ENCODE measurements at regions not wholly inside any gene's neighbourhood (a gene's known extent, or its start where the extent isn't known, plus 50 kb on each side); places are given as distances from the start of the nearest gene placed in this dataset.

DNA sequence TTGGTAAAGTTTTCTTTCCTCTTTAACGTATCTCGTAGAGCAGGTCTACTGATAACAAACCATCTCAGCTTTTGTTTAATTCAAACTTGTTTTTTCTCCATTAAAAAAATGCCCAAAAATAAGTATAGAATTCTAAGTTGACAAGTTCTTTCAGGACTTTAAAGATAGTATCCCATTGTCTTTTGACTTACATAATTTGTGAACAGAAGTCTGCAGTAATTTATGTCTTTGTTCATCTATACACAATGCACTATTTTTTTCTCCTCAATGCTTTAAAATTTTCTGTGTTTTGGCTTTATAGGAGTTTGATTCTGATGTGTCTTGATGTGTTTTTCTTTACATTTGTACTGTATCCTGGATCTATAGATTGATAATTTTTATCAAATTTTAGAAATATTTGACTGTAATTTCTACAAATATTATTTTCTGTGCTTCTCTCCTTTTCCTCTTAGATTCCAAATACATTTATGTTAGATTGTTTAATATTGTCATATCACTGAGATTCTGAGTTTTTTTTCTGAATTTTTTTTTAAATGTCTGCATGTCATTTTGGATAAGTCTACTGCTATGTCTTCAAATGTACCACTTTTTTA is 143.3 kb downstream of the FTCDNL1 start:
- no peak for DNase-seq

GRCh38 chr2:199705538-199705937 is 145.5 kb downstream of the FTCDNL1 start:
- DNase-seq = no peak

DNA sequence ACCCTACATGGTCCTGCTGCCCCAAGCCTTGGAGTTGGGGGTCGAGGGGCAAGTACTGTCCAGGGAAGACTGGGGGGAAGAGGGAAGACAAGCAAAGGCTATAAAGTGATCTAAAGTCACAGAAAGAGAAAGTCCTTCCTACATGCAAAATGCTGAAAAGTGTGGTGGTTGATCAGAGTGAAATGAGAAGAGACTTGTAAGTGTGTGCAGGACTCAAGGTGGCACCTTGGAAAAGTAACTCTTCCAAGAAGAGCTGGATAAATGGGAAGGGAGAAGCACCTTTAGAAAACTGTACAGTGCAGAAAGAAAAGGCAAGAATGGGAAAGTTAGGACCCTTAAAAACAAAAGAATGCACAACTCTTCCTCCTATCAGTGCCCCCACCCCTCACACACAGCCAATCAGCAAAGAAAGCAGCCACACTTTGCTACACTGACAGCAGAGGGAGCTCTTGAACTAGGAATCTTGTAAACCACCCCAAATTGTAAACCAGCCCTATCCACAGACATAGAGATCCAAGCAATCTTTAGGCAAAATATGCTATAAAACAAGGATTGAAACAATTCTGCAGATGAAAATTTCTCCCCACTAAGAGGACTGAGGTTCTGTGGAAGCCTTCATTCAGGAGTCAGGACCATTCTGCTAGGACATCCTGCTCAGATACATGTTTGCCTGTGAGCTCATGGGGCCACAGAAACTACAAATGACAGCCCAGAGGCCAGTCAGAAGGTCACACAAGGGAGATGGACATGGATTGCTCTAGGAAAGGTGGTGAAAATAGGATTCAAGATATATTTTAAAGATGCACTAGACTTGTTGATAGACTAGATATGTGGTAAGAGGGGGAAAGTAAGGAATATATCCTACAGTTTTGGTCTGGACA is 146.4 kb downstream of the FTCDNL1 start:
- DNase-seq = no peak

DNA sequence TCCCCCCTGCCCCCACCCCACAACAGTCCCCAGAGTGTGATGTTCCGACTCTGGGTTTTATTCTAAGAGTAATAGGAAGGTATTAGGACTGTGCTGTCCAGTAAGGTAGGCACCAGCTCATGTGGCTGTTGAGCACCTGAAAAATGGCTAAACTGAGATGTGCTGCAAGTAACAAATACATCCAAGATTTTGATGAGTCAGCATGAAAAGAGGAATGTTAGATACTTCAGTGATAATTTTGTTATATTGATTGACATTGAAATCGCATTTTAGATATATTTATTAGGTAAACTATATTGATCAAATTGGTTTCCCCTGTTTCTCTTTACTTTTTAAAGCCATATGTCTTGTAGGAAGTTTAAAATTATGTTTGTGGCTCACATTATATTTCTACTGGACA is 147.8 kb downstream of the FTCDNL1 start:
- no peak for DNase-seq

- no peak for DNase-seq
Observed at GRCh38 chr2:199697469-199697868, 153.5 kb downstream of the FTCDNL1 start.

GRCh38 chr2:199696048-199696447 is 154.9 kb downstream of the FTCDNL1 start:
- DNase-seq = no peak

DNA sequence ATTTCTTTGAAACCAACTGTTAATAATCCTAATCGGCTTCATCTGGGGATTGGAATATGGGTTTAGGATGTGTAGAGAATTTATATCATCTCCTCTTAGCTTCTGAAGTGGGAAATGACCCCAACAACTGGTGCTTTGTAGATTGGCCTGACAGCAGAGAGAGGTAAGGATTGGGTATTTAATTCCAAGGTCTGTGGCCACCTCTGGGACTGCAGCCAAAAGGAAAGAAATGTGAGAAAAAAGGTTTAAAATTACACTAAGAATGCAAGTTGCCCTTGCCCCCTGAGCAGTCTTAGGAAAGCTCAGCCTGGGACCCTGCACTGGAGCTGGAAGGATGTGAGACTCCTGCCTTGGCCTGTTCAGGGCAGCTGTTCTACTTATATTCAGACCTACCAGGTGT is 157.1 kb downstream of the FTCDNL1 start:
- no peak for DNase-seq

- DNase-seq = peak; percentile 33 to 46
Observed at GRCh38 chr2:199692489-199692888, 158.5 kb downstream of the FTCDNL1 start.

- DNase-seq = no peak
Observed at GRCh38 chr2:199690225-199690624, 160.8 kb downstream of the FTCDNL1 start.

DNA sequence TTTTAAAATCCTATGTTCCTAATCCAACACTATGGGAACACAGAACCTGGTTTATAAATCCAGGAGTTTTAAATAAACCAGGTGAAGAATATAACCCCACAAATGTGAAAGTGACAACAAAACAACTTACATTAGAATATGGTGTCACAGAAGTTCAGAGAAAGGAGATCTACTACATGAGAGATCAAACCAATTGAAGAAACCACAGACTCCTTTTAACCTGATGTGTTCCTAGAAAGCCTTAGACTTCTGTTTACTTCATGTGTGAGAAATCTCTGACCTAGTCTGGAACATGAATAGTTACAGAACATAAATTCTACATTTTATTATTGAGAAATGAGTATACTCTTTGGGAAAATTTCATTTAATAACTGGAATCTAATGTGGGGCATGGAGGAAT is 165.3 kb downstream of the FTCDNL1 start:
- no peak for DNase-seq

DNA sequence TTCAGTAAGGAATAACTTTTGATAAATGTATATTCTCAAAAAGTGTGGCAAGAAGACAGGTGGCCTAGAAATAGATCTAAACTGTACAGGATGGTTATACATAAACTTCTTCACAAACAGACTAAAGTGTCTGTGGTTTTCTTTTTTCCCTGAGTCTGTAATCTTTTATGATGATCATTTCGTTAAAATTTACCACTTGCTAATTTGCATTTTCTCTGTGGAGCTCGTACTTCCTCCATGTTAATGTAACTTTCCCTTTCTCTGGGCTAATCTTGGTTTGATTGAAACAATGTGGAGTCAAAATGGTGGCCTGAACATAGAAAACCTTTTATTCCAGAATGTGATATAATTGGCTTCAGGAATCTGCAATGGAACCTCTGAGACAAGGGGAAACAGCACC is 166.2 kb downstream of the FTCDNL1 start:
- DNase-seq = no peak

DNA sequence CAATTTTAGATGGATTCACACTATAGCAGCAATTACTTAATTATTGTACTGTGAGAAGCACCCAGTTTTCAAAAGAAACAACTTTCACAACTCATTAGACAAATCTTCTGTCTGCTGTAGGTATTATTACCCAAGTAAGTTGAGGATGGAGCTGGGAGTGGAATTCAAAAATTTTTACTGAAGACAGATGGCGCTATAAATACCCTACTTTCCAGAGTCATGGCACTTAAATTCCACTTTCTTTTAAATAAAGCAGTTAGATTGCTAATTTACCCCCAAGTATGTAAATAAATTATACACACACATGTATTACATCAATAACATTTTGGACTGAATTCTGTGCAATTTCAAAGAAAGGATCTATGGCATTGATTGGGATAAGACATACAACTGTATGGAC is 166.8 kb downstream of the FTCDNL1 start:
- no peak for DNase-seq

- DNase-seq = no peak
Observed at GRCh38 chr2:199682001-199682400, 169.0 kb downstream of the FTCDNL1 start.

- no peak for DNase-seq
Observed at GRCh38 chr2:199680482-199680881, 170.5 kb downstream of the FTCDNL1 start.

GRCh38 chr2:199679883-199680282 is 171.1 kb downstream of the FTCDNL1 start:
- DNase-seq = no peak

DNA sequence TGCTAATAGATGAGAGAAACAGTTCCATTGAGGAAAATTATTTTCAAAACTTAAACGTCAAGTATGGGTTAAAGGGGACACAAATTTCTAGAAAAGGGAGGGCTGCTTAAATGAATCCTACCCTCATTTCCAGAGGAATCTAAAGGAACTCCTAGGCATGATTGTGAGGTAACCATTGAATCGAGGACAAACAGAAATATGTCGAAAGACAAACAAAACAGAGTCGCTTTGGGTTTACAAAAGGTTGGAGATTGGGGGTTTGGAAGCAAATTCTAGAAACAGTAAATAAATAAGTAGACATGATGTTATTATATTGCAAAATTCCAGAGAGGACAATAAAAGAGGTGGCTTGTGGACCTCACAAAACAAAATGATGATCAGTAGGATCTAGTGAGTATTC is 173.1 kb downstream of the FTCDNL1 start:
- no peak for DNase-seq

- no peak for DNase-seq
Observed at GRCh38 chr2:199668645-199669044, 182.3 kb downstream of the FTCDNL1 start.

GRCh38 chr2:199663157-199663556 is 187.8 kb downstream of the FTCDNL1 start:
- no peak for DNase-seq

- no peak for DNase-seq
Observed at GRCh38 chr2:199662255-199662654, 188.7 kb downstream of the FTCDNL1 start.

- no peak for DNase-seq
Observed at GRCh38 chr2:199660167-199660566, 190.8 kb downstream of the FTCDNL1 start.

DNA sequence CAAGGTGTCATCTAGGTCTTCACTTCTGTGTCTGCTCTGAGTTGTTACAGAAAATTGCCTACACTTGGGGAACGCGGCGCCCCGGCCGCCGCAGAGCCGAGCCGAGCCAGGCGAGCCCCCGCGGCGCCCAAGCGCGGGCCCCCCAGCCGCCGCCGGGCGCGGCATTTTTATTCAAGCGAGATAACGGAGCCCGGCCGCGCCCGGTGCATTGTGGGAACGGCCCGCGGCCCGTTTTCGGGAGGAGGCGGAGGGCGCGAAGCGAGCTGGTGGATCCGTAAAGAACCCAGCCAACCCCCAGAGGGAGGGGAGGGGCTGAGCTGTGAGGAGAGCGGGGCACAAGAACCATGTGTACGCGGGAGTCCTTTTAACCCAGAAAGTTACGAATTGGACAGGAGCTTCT is 191.8 kb downstream of the FTCDNL1 start:
- no peak for DNase-seq

DNA sequence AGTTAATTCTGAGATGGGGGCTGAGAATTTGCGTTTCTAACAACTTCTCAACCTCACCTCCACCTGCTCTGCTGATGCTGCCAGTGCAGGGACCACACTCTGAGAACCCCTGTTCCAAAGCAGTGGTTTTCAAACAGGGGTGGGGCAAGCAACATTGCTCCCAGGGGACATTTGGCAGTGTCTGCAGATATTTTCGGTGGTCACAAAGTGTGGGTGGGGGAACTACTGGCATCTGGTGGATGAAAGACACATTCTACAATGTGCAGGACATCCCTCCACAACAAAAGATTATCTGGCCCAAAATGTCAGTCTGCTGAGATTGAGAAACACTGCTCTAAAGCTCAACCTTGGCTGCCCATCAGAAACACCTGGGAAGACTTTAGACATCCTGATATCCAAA is 188.7 kb upstream of the SATB2 start:
- no peak for DNase-seq

- no peak for DNase-seq
Observed at GRCh38 chr2:199631129-199631528, 173.4 kb upstream of the SATB2 start.

- no peak for DNase-seq
Observed at GRCh38 chr2:199629301-199629700, 171.6 kb upstream of the SATB2 start.

DNA sequence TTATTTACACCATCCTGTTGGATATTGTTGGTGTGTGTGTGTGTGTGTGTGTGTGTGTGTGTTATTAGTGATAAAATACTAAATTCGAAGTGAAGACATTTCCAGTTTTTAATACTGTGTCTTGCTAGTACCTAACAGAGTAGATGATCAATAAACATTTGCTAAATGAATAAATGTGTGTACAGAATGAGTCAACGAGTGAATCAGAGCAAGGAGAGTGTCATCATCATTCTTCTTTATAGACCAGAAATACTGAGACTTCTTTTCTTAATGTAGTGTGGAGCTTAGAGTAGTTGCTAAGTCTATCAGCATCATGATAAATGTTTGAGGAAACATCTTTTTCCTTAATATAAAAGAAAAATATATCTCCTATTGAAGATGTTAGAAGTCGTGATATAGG is 169.7 kb upstream of the SATB2 start:
- DNase-seq = no peak
